OCI-LY1 (cell line): ENCODE measurements at regions not wholly inside any gene's neighbourhood (a gene's known extent, or its start where the extent isn't known, plus 50 kb on each side); places are given as distances from the start of the nearest gene placed in this dataset.

Experiments
- H2AFZ ChIP-seq: fragments of 200-600 bp; sonication (generic), shearing (Covaris generic); 2 replicates; pipeline ENCODE4 v1.6.0; 2014; ENCODE audit warnings: antibody characterized with exemption, mild to moderate bottlenecking, low read length
- H3F3A ChIP-seq: fragments of 200-600 bp; sonication (generic), shearing (Covaris generic); 2 replicates; pipeline ENCODE4 v1.6.0; 2014; ENCODE audit warnings: mild to moderate bottlenecking, antibody characterized with exemption, low read length, moderate library complexity; ENCODE audit not compliant: insufficient read depth
- H3K27ac ChIP-seq: fragments of 200-600 bp; sonication (generic); 2 replicates; pipeline ENCODE4 v1.5.1; 2014; ENCODE audit warnings: low read length, mixed run types, mild to moderate bottlenecking, low read depth; ENCODE audit not compliant: poor library complexity, severe bottlenecking
- H3K27me3 ChIP-seq: fragments of 200-600 bp; sonication (generic); 2 replicates; pipeline ENCODE4 v1.6.0; 2014; ENCODE audit warnings: antibody characterized with exemption, mild to moderate bottlenecking, low read length, moderate library complexity; ENCODE audit not compliant: insufficient read depth
- H3K36me3 ChIP-seq: fragments of 200-600 bp; sonication (generic); 2 replicates; pipeline ENCODE4 v1.6.1; 2014; ENCODE audit warnings: mild to moderate bottlenecking, antibody characterized with exemption, low read length, moderate library complexity, mixed read lengths; ENCODE audit not compliant: insufficient read depth
- H3K4me1 ChIP-seq: fragments of 200-600 bp; sonication (generic); 2 replicates; pipeline ENCODE4 v1.5.1; 2014; ENCODE audit warnings: mild to moderate bottlenecking, low read length, moderate library complexity; ENCODE audit not compliant: insufficient read depth, severe bottlenecking
- H3K4me2 ChIP-seq: fragments of 200-600 bp; sonication (generic), shearing (Covaris generic); 2 replicates; pipeline ENCODE4 v1.6.1; 2014; ENCODE audit warnings: low read length
- H3K4me3 ChIP-seq: fragments of 200-600 bp; sonication (generic); 2 replicates; pipeline ENCODE4 v1.5.1; 2014; ENCODE audit warnings: low read length, low read depth, mild to moderate bottlenecking, mixed read lengths; ENCODE audit not compliant: poor library complexity, severe bottlenecking
- H3K79me2 ChIP-seq: fragments of 200-600 bp; shearing (Covaris generic); 2 replicates; pipeline ENCODE4 v1.6.1; 2016; ENCODE audit warnings: mixed run types, low read length, mixed read lengths; ENCODE audit not compliant: insufficient read depth
- H3K9ac ChIP-seq: fragments of 200-600 bp; sonication (generic), shearing (Covaris generic); 2 replicates; pipeline ENCODE4 v1.6.1; 2014; ENCODE audit warnings: mild to moderate bottlenecking, low read length, mixed read lengths
- H3K9me2 ChIP-seq: fragments of 200-600 bp; sonication (generic), shearing (Covaris generic); 2 replicates; pipeline ENCODE4 v1.6.1; 2014; ENCODE audit warnings: low read depth, mild to moderate bottlenecking, low read length, mixed read lengths
- H3K9me3 ChIP-seq: fragments of 200-600 bp; shearing (Covaris generic); 2 replicates; pipeline ENCODE4 v1.6.1; 2014; ENCODE audit warnings: low read length, mixed read lengths
- H4K20me1 ChIP-seq: fragments of 200-600 bp; sonication (generic), shearing (Covaris generic); 2 replicates; pipeline ENCODE4 v1.6.0; 2016; ENCODE audit warnings: mild to moderate bottlenecking, low read length; ENCODE audit not compliant: insufficient read depth
- CTCF ChIP-seq: fragments of 200-600 bp; sonication (generic), shearing (Covaris generic); IDR thresholded peaks from 2 replicates; pipeline ENCODE4 v1.5.1; 2017; ENCODE audit warnings: mild to moderate bottlenecking, antibody characterized with exemption, low read length, moderate library complexity, mixed read lengths
- EZH2 ChIP-seq: fragments of 200-600 bp; sonication (generic), shearing (Covaris generic); IDR thresholded peaks from 2 replicates; pipeline ENCODE4 v1.8.0; 2017; ENCODE audit warnings: borderline replicate concordance, mixed run types, mild to moderate bottlenecking, antibody characterized with exemption, low read length, moderate library complexity, mixed read lengths

DNA sequence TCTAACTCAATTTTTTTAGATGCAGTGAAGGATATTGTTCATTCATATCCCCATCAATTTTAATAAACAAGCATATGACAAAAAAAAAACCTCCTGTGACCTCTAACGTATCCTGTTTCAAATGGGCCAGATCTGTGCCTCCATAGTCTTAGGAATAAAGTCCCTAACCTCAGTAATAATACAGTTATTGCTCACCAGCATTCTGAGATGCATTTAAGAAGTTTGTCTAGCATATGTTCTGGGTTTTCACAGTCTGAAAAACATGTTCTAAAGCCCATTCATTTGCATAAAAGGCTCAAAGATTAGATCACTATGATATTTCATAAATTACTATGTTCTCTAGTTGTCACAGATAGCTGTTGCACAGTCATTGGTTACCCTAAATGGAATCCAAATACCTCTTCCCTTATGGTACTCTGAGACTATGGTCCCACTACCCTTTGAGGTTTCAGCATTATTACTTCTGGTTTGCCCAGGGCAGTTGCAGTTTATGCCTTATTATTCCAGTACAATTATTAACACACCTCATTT lies 190.1 kb downstream of the ZIC4 start:
- Histone ChIP-seq H3K4me3 (no peak overlapping the region), H3K9me3 (no peaks in the 10 kb centered on the region), H3K36me3 (no peaks in the 10 kb centered on the region), H3K27ac (no peak overlapping the region), H3K79me2 (no peaks in the 10 kb centered on the region), H3K9me2 (no peaks in the 10 kb centered on the region), H3K27me3 (no peaks in the 10 kb centered on the region), H3K4me1 (no peaks in the 10 kb centered on the region), H3K4me2 (no peak overlapping the region), H4K20me1 (no peaks in the 10 kb centered on the region), H2AFZ (no peak overlapping the region), H3F3A (no peaks in the 10 kb centered on the region), H3K9ac (no peak overlapping the region)
- no peak for TF ChIP-seq CTCF
- no peak for TF ChIP-seq EZH2

DNA sequence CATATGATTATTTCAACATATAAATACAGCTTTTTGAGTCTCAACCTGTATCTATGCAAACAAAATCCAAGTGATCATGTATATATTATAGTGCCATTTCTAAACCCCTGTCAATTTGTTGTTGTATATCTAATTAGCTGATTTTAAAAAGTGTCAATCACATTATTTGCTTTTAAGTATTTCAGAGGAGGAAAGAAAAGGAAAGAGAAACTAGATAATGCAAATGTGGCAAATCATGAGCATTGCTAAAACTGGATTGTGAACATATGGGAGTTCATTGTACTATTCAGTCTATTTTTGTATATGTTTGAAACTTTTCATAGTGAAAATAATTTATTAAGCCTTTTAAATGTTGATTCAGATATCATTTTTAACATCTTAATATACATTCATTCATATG lies 190.7 kb downstream of the ZIC4 start:
- TF ChIP-seq CTCF, result no peak
- no peak for TF ChIP-seq EZH2

DNA sequence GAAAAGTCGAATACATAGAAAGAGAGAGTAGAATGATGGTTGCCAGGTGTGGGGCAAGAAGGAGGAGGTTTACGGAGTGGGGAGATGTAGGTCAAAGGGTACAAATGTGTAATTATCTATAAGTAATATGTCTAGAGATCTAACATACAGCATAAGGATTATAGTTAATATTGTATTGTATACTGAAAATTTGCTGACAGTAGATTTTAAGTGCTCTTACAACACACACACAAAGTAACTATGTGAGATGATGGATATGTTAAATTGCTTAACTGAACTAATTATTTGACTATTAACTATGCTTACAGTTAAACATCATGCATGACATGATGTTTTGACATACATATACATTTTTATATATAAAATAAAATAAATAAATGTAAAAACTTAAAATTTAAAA lies 192.7 kb downstream of the ZIC4 start:
- no peak overlapping the region for H3K9ac ChIP-seq
- no peak for TF ChIP-seq CTCF
- H3K27ac ChIP-seq, result no peak overlapping the region
- no peaks in the 10 kb centered on the region for H3K36me3 ChIP-seq
- no peaks in the 10 kb centered on the region for H4K20me1 ChIP-seq
- no peaks in the 10 kb centered on the region for H3F3A ChIP-seq
- H3K4me2 ChIP-seq, result no peak overlapping the region
- H3K4me1 ChIP-seq, result no peaks in the 10 kb centered on the region
- H2AFZ ChIP-seq, result no peak overlapping the region
- H3K79me2 ChIP-seq, result no peaks in the 10 kb centered on the region
- no peaks in the 10 kb centered on the region for H3K9me2 ChIP-seq
- H3K4me3 ChIP-seq, result no peak overlapping the region
- H3K27me3 ChIP-seq, result no peaks in the 10 kb centered on the region
- H3K9me3 ChIP-seq, result no peaks in the 10 kb centered on the region

More for the DNA sequence above, 190.7 kb downstream of the ZIC4 start:
- Histone ChIP-seq H3F3A (no peaks in the 10 kb centered on the region), H3K9ac (no peak overlapping the region), H3K36me3 (no peaks in the 10 kb centered on the region), H3K27me3 (no peaks in the 10 kb centered on the region), H3K4me2 (no peak overlapping the region), H3K9me3 (no peaks in the 10 kb centered on the region), H3K27ac (no peak overlapping the region), H2AFZ (no peak overlapping the region), H4K20me1 (no peaks in the 10 kb centered on the region), H3K79me2 (no peaks in the 10 kb centered on the region), H3K9me2 (no peaks in the 10 kb centered on the region), H3K4me1 (no peaks in the 10 kb centered on the region), H3K4me3 (no peak overlapping the region)
